ENCODE measurements at regions not wholly inside any gene's neighbourhood (a gene's known extent, or its start where the extent isn't known, plus 50 kb on each side); places are given as distances from the start of the nearest gene placed in this dataset.
"Not testable (repeated sequence)": the region's sequence is repeated elsewhere in the genome, so short reads cannot be mapped to it uniquely, and the experiment has no call there.

DNA sequence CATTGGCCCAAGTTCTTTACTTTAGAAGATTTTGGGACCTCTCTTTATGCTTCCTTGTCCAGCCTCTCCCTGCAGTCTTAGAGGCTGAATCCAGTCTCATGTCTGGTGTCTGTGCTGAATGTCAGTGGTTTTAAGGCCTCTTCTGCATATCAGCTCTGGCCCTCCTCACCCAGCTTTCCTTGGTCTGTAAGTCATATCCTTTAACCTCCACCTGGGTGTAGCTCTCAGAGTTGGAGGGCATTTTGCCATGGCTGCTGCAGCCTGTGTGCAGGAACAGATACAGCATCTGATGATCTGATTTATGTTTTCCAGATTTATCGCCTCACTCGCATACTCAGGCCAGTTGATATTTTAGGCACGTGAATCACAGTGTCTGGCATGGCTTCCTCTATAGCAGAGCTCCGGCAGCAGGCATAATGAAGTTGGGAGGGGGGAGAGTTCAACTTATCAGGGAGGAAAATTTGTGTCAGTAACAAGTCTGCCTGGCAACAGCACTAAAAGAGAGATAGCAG is 335.0 kb downstream of the PCNX1 start:
- no peak for DNase-seq

DNA sequence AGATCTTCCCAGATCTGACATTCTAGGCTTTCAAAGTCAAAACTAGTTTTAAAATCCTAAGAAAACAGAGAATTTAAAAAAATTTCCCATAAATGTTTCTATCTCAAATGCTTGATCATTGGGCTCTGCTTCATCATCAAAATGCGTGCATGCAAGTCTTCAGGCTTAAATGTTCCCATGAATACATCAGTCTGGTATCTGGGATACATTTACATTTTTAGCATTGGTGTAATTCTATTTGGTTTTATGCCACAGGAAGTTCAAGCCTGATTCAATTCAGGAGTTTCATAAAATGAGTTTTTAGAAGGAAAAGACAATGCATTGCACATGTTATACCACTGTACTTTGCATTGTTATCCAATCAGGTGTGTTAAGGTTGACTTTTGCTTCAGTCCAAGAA is 336.4 kb downstream of the PCNX1 start:
- no peak for DNase-seq

DNA sequence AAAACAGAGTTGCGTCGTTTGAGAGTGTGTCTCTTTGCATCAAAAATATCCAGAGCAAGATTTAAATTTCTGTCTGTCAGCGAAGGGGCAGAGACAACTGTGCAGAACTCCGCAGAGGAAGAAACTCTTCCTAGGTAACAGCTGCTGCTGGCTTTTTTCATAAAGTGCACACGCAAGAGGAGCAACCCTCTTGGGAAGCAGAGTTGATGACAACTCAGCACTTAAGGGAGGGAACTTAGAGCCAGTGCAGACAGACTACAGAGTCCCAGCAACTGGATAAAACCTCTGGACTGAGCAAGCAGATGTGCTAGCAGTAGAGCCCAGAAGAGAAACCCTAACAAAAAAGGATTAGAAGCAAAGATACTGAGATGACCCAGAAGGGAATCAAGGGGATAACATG is 337.1 kb downstream of the PCNX1 start:
- DNase-seq = no peak

DNA sequence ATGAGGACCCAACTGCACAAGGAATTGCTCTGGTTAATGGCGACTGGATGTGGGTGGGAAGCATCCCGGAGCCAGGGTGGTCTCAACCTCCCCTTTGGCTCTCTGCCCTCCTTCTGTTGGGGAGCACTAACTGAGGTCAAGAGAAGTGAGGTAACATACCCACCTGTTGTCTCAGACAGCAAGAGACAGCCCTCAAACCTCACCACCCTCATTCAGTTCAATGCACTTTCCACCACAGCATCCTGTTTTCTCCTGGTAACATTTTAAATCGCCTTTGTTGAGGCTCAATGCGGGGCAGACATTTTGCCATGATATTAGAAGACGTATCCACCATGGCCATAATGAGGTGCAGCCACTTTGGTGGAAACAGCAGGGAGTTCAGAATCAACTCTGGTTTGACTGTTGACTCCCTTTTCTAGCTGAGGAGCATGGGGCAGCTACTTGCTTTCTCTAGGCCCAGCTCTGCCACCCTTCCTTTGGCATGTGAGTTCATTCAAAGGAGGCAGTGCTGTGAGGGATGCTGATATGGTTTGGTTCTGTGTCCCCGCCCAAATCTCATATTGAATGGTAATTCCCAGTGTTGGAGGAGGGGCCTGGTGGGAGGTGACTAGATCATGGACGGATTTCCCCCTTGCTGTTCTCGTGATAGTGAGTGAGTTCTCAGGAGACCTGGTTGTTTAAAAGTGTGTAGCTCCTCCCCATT is 338.6 kb downstream of the PCNX1 start:
- no peak for DNase-seq

DNA sequence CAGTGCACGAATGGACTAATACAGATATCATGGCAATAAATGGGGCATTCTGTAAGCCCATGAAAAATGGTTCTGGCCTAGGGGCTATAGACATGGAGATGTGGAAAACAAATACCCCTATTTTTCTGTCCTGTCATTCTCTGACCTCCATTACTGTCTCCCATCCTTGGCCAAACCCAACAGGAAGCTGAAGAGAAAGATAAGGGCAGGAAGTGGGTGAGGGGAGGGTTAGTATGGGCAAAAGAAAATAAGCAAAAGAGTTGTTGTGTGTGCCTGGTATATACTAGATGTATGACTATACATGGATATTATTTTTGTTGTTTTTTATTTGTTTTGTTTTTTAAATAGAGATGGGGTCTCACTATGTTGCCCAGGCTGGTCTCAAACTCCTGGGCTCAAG is 339.3 kb downstream of the PCNX1 start:
- DNase-seq = no peak

DNA sequence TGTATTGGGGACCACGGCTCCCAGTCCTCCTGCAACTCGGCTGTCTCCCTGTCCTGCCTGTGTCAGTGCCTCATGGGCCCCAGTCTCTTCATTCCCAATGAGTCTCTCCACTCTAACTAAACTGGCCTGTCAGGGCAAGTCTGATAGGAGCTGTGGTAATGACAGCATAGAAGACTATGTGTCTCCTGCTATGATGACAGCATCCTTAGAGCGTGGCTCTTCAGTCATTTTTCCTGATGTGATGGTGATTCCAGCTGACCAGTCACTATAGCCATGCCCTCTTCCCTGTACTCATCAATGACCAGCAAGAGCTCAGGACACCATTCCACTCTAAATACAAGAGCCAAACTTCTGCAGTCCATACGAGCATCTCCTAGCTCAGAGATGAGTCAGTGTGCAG is 339.8 kb downstream of the PCNX1 start:
- DNase-seq = no peak

DNA sequence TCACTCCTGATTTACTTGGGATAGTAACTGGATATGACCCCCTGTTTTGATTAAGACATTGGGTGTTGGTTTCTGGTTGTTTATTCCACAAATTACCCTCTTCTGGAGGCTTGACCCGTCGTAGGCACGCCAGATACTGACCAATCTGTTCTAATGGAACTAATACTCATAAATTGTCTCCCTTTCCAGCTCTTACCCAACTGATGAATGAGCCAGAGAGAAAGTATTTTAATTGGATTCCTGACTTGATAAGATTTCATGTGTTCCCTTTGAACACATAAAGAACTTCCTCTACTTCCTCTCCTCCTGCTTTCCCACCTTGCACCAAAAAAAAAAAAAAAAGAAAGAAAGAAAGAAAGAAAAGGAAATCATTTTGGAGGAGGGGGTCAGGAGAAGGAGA is 340.9 kb downstream of the PCNX1 start:
- DNase-seq = no peak

DNA sequence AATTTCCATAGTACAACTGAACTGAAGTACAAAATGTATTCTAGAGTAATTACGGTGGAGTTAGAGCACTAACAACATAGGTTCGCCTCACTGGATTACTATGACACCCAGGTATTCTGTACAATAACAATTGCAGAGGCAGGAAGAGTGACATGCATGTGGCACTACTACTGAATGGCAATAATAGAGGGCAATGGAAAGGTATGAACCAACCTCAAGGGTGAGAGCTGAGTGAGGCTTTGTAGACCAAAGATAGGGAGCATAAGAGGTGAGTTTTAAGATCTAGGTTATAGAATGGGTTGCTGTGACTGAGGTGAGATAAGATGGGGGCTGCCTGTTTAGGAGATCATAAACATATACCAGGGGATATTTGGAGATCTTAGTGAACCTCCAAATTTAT is 343.1 kb downstream of the PCNX1 start:
- DNase-seq = no peak

DNA sequence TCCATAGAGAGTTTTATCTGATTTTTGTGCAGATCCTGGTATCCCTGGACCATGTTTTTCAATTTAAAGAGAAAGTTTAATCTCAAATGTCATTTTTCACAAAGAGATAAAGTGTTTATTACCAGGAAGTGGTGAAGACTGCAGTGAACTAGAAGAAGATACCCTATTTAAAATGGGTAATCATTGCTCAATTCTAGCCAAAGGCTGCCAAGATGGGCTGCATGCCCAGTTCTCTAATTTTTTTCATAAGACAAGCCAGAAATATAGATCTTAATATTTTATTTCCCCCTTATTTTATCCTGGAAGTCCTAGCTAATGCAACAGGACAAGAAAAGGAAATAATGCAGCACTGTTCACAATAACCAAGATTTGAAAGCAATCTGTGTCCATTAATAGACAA is 343.5 kb downstream of the PCNX1 start:
- DNase-seq = no peak

DNA sequence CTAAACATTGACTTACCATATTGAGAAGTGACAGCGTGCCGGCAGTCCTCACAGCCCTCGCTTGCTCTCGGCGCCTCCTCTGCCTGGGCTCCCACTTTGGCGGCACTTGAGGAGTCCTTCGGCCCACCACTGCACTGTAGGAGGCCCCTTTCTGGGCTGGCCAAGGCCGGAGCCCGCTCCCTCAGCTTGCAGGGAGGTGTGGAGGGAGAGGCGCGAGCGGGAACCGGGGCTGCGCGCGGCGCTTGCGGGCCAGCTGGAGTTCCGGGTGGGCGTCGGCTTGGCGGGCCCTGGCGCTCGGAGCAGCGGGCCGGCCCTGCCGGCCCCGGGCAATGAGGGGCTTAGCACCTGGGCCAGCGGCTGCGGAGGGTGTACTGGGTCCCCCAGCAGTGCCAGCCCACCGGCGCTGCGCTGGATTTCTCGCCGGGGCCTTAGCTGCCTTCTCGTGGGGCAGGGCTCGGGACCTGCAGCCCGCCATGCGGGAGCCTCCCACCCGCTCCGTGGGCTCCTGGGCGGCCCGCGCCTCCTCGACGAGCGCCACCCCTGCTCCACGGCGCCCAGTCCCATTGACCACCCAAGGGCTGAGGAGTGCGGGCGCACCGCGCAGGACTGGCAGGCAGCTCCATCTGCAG is 346.9 kb downstream of the PCNX1 start:
- not testable (repeated sequence) for DNase-seq

DNA sequence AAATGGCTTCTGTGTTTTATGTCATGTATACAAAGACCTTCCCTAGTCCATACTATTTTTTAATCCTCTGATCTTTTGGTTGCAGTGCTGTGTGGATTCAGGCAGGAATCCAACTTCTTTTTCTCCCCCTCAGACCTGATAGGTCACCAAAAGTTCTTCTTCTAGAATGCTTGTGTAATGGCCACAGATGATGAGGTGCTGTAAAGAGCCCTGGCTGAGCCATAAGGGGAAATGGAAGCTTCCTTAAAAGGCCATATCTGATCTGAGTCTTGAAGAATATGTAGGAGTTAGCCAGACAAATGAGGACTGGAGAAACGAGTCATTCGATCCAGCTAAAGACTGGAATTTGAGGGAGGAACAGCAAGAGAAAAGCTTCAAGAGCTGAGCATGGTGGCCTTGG is 353.9 kb downstream of the PCNX1 start:
- no peak for DNase-seq

DNA sequence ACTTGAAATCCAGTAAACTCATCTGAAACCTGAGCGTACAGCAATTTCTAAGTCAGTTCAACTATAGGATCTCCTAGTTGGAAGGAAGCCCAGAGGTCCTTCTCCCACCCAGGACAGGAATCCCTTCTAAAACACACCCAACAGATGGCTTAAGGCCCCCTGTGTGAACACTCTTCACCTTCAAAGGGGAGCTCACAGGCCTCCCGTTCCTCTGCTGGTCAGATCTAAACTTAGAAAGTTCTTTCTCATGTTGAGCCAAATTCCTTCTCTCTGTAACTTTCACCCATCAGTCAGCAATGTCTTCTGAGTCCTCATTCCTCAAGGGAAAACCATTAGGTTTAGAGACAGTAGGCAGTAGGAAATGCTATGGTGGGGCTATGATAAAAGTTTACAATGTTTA is 355.2 kb downstream of the PCNX1 start:
- DNase-seq = no peak

DNA sequence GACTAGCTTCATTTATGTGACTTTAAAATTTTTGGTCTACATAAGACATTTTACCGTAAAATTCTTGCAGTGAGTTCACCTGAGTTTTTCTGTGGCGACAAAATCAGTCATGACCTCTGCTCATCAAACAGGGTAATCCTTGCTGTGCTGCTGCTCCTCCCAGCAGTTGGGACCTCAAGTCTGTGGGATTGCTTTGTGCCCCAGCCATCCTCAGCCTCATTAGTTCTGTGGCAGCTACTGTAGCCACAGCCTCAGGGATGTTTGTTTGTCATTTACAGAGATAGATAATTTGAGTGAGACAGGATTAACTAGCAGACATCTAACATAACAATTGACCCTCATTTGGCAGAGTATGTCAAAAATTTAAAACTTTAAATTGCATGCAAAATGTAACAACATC is 357.0 kb downstream of the PCNX1 start:
- no peak for DNase-seq

DNA sequence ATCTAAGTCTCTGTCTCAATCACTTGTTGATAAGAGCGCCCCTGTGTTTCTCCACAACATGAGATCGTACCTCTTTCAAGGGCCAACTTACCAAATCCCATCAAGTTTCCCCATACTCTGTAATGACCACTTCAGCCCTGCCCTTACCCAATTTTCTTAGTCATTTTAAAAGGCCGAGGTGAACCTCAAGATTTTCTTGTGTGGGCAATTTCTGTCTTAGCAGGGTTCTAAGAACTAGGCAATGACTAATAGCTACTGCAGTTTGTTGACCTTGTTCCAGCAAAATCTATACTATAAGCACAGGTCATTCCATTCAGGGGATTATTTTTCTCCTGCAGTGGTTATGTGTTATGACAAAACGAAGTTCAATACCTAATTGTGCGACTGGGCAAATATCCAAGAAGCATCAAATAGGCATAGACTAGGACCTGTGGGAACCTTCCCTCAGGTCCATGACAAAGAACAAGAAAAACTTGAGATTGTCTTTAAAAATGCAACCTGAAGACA is 359.8 kb downstream of the PCNX1 start:
- DNase-seq = no peak

DNA sequence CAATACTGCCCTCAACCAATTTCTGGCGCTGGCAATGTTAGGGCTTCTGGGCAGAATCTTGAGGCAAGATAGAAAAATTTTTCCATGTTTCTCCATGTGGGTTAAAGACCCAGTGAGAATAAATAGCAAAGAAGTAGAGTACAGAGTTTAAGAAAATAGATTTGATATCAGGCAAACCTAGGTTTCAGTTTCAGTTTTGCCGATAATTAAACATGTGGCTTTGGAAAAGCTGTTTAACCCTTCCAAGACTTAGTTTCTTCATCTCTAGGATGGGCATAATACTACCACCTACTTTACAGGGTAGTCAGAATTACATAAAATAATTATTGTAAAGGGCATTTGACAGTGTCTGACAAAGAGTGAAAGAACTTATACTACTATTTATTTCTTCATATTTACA is 360.4 kb downstream of the PCNX1 start:
- DNase-seq = no peak

DNA sequence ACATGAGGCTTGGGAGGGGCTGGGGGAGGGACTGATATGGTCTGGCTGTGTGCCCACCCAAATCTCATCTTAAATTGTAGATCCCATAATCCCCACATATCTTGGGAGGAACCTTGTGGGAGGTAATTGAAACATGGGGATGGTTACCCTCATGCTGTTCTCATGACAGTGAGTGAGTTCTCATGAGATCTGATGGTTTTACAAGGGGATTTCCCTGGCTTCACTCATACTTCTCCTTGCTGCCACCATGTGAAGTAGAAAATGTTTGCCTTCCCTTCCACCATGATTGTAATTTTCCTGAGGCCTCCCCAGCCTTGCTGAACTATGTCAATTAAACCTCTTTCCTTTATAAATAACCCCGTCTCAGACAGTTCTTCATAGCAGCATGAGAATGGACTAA is 362.9 kb downstream of the PCNX1 start:
- DNase-seq = no peak

DNA sequence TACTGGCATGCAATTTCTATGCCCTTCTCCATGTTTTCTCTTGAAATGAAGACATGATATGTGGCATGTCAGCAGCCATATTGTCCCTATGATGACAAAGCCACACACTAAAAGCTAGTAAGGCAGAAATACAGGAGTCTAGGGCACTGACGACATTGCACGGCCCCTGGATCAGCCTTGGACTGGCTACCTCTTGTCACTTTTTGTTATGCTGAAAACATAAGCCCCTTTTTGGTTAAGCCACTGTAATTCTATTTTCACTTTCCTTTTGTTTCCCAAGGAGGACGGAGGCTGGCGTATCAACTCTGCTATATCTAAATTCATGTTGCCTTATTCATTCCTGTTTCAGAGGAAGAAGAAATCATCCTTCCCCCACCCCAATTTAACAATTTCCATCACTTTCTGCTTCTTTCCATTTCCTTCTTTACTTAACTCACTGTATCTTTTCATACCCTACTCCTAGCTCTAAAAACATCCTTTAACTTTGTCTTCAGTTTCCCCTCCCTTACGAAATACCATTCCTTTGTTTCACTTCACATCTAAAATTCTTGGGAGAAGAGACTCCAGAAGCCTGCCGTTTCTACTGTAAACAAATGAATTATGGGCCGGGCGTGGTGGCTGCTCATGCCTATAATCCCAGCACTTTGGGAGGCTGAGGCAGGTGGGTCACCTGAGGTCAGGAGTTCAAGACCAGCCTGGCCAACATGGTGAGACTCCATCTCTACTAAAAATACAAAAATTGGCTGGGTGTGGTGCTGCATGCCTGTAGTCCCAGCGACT is 364.1 kb downstream of the PCNX1 start:
- no peak for DNase-seq

DNA sequence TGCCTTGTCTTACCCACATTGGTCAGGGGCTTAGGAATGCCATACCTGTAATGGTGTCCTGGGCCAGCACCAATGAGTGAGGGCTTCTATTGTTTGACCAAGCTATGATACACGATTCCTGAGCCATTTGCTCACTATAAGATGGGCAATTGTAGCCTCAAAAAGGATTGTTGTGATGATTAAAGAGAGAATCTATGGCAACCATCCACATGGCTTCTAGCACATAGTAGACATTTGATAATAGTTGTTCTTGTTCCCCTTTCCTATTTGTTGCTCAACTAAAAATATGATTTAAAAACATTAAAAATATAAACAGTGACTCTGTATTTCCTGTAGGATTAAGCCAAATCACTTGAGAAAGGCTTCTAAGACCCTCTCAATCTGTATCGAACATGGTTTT is 366.1 kb downstream of the PCNX1 start:
- DNase-seq = no peak

DNA sequence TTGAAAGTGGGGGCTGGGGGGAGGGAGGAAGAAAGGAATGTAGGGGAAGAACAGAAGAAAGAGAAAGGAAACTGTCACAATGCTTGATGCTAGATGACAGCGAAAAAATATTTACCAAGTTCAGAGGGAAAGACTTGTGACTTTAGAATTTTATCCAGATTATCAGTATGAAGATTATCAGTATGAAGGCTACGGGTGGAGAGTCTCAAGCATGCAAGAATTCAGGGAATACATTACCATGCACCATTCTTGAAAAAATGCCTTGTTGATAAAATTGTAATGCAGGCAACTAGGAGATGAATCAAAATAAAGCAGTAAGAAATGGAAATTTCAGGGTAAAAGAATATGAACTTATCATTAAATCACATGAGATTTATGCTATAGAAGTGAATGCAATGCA is 376.8 kb downstream of the PCNX1 start:
- no peak for DNase-seq

DNA sequence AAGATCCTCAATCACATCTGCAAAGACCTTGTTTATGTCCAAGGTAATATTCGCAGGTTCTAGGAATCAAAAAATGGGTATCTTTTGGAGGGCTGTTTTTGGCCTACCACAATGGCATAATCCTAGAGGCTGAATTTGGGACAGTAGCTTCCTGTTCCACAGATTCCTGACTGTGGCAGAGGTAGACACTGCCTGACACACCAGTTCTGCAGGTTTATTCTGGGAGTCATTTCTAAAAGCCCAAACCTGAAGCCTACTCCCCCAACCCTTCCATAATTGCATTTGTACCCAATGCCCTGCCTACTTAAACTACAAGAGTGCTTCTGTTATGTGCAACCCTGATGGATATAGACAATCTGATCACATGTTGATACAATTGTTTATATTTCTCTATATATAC is 378.9 kb downstream of the PCNX1 start:
- no peak for DNase-seq

DNA sequence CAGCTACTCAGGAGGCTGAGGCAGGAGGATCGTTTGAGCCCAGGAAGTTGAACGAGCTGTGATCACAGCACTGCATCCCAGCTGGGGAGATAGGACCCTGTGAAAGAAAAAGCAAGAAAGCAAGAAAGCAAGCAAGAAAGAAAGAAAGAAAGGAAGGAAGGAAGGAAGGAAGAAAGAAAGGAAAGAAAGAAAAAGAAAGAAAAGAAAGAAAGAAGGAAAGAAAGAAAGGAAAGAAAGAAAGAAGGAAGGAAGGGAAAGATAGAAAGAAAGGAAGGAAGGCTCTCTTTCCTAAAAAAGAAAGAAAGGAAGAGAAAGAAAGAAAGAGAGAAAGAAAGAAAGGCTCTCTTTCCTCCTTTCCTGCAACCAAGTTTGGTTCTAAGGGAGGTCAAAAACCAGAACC is 380.3 kb downstream of the PCNX1 start:
- no peak for DNase-seq

DNA sequence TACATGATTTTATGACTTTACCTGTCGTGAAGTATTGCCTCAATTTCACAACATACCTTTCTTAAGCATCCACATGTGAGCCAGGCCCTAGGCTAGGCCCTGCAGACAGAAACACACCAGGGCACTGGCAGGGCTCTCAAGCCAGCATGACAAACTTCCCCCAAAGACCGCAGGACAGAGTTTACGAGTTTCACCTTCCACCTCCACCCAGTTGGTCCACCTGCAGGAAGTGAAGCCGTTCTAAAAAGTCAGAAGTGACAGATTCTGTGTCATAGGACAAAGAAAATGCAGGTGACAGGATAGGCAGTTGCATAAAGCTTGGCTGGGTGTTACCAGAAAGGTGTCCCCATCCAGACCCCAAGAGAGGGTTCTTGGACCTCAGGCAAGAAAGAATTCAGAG is 382.3 kb downstream of the PCNX1 start:
- DNase-seq = no peak

DNA sequence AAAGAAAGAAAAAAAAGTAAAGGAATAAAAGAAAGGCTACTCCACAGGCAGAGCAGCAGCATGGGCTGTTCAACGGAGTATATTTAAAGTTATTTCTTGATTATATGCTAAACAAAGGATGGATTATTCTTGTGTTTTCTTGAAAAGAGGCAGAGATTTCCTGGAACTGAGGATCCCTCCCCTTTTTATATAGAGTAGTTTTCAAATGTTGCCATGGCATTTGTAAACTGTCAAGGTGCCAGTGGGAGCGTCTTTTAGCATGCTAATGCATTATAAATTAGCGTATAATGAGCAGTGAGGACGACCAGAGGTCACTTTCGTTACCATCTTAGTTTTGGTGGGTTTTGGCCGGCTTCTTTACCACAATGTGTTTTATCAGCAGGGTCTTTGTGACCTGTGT is 383.0 kb downstream of the PCNX1 start:
- DNase-seq = no peak

DNA sequence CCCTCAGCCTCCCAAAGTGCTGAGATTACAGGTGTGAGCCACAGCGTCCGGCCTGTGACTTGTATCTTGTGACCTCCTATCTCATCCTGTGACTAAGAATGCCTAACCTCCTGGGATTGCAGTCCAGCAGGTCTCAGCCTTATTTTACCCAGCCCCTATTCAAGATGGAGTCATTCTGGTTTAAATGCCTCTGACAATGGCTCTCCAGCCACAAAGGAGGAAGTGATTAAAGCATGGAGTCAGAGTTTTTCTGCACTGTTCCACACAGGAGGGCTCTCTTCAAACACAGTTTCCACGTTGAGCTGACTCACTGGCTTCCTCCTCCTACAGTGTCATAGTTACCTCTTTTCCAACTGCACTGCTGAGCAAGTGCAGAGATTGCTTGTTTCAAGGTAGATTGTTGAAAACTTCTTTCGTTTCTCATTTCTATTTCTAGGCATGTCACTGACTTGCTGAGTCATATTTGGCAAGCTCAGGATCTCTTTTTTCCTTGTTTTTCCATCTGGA is 383.8 kb downstream of the PCNX1 start:
- DNase-seq = no peak

Data from NCI-H1436 (cell line).